ENCODE measurements at regions not wholly inside any gene's neighbourhood (a gene's known extent, or its start where the extent isn't known, plus 50 kb on each side); places are given as distances from the start of the nearest gene placed in this dataset.
A peak's percentile ranks its signal among the peaks of the same experiment; 100 is the strongest.

- DNase-seq (ENCODE audit: low spot score), result no peak
Measured at GRCh38 chr1:112219267-112219666, 176.7 kb upstream of the CTTNBP2NL start.

GRCh38 chr1:112230232-112230631 is 165.8 kb upstream of the CTTNBP2NL start:
- DNase-seq (ENCODE audit: low spot score), result no peak

- no peak for DNase-seq (ENCODE audit: low spot score)
Measured at GRCh38 chr1:112231331-112231730, 164.7 kb upstream of the CTTNBP2NL start.

DNA sequence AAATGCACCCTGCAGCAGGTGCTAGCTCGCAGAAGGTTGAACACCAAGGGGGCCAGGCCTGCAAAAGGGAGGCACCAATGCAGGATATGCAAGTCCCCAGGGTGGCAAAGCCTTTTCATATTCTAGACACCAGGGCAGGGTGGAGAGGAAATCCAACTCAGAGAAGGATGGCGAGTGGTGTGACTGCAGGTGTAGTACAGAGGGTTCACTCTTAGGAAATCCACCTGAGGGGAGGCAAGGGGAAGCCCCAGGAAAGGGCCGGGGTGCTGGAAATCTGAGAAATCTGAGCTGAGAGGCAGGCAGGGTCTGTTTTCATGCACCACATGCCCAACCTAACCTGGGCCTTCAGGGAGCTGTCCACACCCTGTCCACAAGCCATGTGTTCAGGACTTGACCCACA is 163.2 kb upstream of the CTTNBP2NL start:
- no peak for DNase-seq (ENCODE audit: low spot score)

DNA sequence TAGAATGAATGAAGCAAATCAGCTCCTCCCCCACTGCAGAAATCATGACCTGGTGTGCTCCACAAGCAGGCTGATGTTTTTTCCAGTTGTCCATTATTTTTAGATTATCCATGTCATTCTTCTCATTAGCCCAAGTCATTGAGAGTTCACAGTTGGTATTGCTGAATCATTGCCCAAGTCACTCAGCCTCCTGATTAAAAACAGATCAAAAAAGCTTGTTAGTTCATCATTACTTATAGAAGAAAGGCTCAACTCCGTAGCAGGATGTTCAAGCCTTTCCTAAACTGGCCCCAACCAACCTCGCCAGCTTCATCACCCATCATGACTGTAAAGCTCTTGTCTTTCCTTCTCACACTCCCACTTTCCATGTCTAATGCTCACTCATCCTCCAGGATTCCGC is 161.3 kb upstream of the CTTNBP2NL start:
- no peak for DNase-seq (ENCODE audit: low spot score)

GRCh38 chr1:112237983-112238545 is 157.9 kb upstream of the CTTNBP2NL start:
- no peak for DNase-seq (ENCODE audit: low spot score)

GRCh38 chr1:112239683-112240330 is 156.2 kb upstream of the CTTNBP2NL start:
- no peak for DNase-seq (ENCODE audit: low spot score)

GRCh38 chr1:112242470-112242869 is 153.5 kb upstream of the CTTNBP2NL start:
- DNase-seq (ENCODE audit: low spot score), result no peak

GRCh38 chr1:112244131-112244530 is 151.9 kb upstream of the CTTNBP2NL start:
- no peak for DNase-seq (ENCODE audit: low spot score)

DNA sequence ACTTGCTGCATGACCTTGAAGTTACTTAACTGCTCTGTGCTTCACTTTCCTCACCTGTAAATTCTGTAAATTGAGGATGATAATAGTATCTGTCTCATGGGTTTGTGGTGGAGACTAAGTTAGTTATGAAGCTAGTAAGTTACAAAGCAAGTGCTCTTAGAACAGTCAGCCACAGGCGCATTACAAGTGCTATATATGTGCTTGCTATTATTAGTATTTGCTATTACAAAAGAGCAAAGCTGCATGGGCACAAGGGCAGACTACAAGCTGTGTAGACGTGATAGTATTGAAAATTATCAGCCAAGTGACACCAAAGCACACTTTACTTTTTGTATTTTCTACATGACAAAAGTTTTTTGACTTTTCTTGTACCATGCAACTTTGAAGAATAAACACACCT is 150.9 kb upstream of the CTTNBP2NL start:
- DNase-seq (ENCODE audit: low spot score), result no peak

- no peak for DNase-seq (ENCODE audit: low spot score)
Measured at GRCh38 chr1:112247036-112247597, 148.9 kb upstream of the CTTNBP2NL start.

- no peak for DNase-seq (ENCODE audit: low spot score)
Measured at GRCh38 chr1:112247961-112248360, 148.1 kb upstream of the CTTNBP2NL start.

DNA sequence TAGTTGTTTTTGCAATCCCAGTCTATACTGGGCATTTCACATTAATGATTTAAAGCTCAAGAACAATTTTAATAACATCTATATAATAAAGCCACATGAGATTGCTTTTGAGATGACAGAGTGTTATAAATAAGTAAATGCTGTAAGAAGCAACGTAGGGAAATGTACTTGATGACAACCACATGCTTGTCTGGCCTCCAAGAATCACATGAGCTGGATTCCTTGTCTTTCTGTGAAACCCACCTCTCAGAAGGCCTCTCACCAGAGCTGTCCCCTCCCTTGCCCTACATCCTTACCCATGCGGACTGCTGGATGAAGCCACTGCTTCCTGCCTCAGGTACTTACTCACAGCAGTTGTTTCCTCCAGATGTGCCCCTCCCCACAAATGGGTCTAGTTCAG is 145.1 kb upstream of the CTTNBP2NL start:
- no peak for DNase-seq (ENCODE audit: low spot score)

DNA sequence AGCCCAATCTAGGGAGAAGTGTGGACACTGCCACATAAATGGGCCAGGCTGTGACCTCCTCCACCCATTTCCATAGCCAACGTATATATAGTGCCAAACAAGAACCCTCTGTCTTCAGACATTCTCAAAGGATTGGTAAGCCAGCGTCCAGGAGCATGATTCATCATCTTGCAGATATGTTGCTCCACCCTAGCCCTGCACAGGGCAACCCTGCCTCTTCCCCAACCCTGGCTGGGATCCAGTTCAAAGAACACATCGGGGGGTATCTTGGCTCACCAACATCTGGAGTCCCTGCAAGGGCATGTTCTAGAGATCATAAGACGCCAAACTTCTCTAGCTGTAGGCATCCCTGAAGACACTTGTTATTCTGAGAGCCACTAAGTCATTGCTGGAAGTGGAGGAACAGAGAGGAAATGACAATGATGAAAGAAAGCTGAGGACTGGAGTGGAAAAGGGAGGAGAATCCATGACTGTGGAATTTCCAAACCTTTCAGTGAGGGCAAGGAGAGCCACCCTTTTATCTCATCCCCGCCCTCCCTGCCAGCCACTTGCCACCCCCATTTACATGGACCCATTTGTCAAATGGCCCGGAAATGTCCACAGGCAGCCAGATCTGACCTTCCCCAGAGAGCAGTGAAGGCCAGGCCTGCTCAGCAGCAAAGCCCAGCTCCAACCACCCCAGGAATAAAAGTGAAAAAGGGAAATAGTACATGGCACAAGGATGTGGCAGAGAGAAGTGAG is 144.1 kb upstream of the CTTNBP2NL start:
- peak; percentile 80 for DNase-seq (ENCODE audit: low spot score)

DNA sequence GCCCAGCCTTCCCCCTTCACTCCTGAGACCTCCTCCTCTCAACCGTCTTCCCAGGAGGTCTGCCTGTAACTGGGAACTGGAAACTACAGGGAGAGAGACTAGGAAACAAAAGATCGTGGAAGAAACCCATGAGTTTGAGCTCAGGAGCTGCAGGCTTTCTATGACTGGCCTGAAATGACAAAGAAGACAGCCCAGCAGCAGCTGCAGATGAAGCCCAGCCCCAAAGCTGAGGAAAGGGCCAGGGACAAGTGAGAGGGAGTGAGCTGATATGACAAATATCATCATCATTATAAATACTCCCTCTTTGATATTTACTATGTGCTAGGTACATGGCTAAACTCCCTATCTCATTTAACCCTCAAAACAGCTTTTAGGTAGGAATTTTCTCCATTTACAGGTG is 142.6 kb upstream of the CTTNBP2NL start:
- DNase-seq (ENCODE audit: low spot score), result no peak

DNA sequence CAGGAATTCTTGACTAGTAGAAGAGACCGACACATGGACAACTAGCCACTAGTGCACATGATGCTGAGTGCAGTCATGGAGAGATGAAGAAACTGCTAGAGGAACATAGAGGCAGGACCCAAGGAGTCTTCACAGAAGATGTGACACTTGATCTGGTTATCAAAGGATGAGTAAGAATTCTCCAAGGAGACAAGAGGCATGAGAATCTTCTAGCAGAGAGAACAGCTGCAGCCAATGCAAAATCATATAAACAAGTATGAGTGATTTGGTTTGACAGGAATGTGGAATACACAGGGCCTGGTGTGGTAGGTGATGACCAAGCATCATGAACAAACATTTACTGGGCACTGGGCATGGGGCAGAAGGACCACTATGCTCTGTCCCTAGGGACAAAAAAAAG is 140.9 kb upstream of the CTTNBP2NL start:
- DNase-seq (ENCODE audit: low spot score), result no peak

DNA sequence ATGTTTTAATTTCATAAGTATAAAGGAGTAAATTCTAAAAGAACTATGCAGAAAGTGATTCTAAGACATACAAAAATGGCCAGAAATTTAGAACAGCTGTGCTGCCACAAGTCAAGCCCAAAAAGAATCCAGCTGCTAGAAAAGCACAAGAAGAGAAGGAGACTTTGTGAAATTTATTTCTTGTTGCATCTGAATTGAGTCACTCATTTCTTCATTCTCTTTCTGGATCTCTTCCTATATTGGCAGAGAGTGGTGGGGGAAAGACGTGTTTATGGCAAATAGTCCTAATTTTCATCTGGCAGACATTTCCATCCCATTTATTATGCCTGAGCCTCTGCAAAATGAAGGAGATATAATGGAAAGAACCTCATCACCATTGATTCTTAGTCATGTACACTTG is 139.6 kb upstream of the CTTNBP2NL start:
- no peak for DNase-seq (ENCODE audit: low spot score)

- DNase-seq (ENCODE audit: low spot score), result no peak
Measured at GRCh38 chr1:112257043-112257835, 138.8 kb upstream of the CTTNBP2NL start.

DNA sequence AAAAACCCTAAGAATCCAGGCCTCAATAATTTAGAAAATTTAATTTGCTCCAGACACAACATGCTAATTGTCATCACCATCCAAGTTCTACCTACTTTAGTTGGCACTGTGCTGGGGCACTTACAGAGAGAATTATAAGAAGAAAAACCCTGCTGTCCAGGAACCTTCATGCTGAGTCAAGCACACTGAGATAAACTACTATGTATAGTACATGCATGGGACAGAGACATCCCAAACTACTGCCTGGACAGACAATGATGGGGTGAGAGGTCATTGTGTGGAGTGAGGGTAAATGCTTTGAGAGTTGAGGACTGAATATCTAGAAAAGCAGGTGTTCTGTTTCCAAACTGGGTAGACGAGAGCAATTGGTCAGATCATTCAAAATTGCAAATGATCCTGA is 135.3 kb upstream of the CTTNBP2NL start:
- no peak for DNase-seq (ENCODE audit: low spot score)

DNA sequence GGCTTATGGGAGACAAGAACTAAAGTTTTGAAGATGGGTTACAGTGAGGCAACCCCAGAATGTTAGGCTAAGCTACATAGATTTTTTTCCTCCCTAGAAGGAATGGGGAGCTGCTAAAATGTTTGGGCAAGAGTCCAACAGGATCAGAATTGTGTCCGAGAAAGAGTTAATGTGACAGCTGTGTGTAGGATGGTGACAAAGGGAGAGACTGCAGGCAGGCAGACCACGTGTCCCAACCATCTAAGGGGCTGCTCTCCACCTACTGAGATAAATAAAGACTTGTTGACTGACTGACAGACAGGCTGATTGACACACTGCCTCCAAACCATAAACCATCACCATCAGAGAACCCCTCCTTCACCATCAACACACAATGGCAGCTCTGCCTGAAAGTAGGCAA is 133.7 kb upstream of the CTTNBP2NL start:
- DNase-seq (ENCODE audit: low spot score), result no peak

DNA sequence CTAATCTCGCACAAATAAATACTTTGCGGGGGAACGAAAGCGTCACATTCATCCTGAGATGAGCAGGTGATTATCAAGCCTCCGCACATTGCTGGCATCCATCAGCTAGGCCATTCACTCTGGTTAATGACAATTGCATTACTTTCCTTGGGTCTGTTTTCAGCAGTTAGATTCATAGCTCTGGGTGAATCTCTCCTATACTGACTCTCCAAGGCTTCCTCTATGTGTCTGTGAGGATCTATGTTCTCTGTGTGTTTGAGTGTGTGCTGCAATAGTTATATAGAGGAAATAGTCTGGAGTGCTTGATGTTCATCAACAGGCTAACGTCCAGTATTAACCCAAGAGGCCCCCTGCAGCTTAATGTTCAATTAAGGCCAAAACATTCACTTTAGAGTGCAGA is 133.0 kb upstream of the CTTNBP2NL start:
- DNase-seq (ENCODE audit: low spot score), result no peak

DNA sequence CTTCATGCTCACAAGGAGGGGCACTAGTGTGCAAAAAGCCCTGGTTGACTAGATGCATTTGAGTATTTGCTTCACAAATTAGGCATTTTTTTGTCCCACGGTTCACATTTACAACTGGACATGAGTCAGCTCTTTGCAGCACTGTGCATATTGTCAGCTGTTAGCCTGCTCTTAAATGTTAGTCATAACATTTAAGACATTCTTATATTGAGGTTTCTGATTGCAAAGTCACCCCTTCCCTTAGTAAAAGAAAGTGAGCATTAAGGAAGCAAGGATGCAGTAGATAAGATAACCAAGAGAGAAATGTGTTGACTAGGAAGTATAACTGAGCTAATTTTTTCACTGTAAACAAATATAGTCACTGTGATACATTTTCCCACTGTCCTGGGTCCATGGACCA is 132.6 kb upstream of the CTTNBP2NL start:
- DNase-seq (ENCODE audit: low spot score), result no peak
